ENCODE measurements at regions not wholly inside any gene's neighbourhood (a gene's known extent, or its start where the extent isn't known, plus 50 kb on each side); places are given as distances from the start of the nearest gene placed in this dataset.

- TF ChIP-seq CTCF (IDR thresholded peaks at IDR 0.05; ENCODE audit: poor library complexity, severe bottlenecking) (no peak), EZH2 (IDR thresholded peaks at IDR 0.05; ENCODE audit: borderline replicate concordance, insufficient read depth, low read length, poor library complexity, severe bottlenecking) (no peak), EP300 (conservative IDR thresholded peaks at IDR 0.05; ENCODE audit: poor library complexity, severe bottlenecking) (no peak), REST (IDR thresholded peaks at IDR 0.05; ENCODE audit: borderline replicate concordance) (no peak), MXI1 (conservative IDR thresholded peaks at IDR 0.05; ENCODE audit: poor library complexity, severe bottlenecking) (no peak)
Measured at GRCh38 chr5:87588316-87588715, 175.6 kb upstream of the CCNH start.

Data from neural cell (in vitro differentiated cells).